ENCODE measurements at regions not wholly inside any gene's neighbourhood (a gene's known extent, or its start where the extent isn't known, plus 50 kb on each side); places are given as distances from the start of the nearest gene placed in this dataset.

GRCh38 chr10:4217187-4217586 lies 432.2 kb upstream of the KLF6 start:
- H3K79me2 ChIP-seq (ENCODE audit: control insufficient read depth, insufficient read depth, low read length): no peaks in the 10 kb centered on the region
- no peak overlapping the region for H3K4me2 ChIP-seq (replicated peaks; ENCODE audit: low read depth, low read length, poor library complexity, severe bottlenecking)
- ChIA-PET POLR2A (no interaction called here), CTCF (no interaction called here)
- no peak overlapping the region for H3K27ac ChIP-seq (ENCODE audit: low read length in 2 of 2)
- WGBS (ENCODE audit: insufficient coverage): 95% methylated on average over 5 of the region's 5 CpGs
- no peak overlapping the region for H2AFZ ChIP-seq (ENCODE audit: insufficient read depth, low read depth, low read length, poor library complexity, severe bottlenecking)
- no peak for DNase-seq
- no peaks in the 10 kb centered on the region for H3K27me3 ChIP-seq (replicated peaks in 1 of 4; ENCODE audit: control extremely low read depth in 1 of 4, control insufficient read depth in 3 of 4, insufficient read depth in 4 of 4, low read length in 3 of 4)
- Mint-ChIP-seq H3K27ac (no peak overlapping the region), H3K4me3 (no peak overlapping the region), H3K4me1 (peaks cover 13% of the 10 kb centered on the region), H3K27me3 (peaks cover 6% of the 10 kb centered on the region), H3K9me3 (ENCODE audit: insufficient read depth) (peaks cover 4% of the 10 kb centered on the region)
- H3K4me3 ChIP-seq (ENCODE audit: control extremely low read depth in 1 of 5, extremely low read depth in 1 of 5, insufficient read depth in 1 of 5, low read depth in 2 of 5, low read length in 4 of 5): no peak overlapping the region
- no peaks in the 10 kb centered on the region for H4K20me1 ChIP-seq (ENCODE audit: control insufficient read depth, insufficient read depth, low read length, poor library complexity, severe bottlenecking)
- intact Hi-C loops (cut with micrococcal nuclease): no loop called here
- TF ChIP-seq CTCF (IDR thresholded peaks at IDR 0.05): no peak
- no peak for TF ChIP-seq EZH2 (IDR thresholded peaks at IDR 0.05; ENCODE audit: borderline replicate concordance, insufficient read depth, low read depth, low read length, poor library complexity, severe bottlenecking)
- no peak overlapping the region for H3K9ac ChIP-seq (ENCODE audit: low read length)
- ATAC-seq (ENCODE audit: low read depth): no peak
- H3K9me3 ChIP-seq (ENCODE audit: control extremely low read depth in 1 of 3, control insufficient read depth in 2 of 3, insufficient read depth in 1 of 3, low read length in 2 of 3): peaks cover 0 to 4% (median 3%) of the 10 kb centered on the region in 3 donors
- no peaks in the 10 kb centered on the region for H3K4me1 ChIP-seq (ENCODE audit: control insufficient read depth in 2 of 2, insufficient read depth in 2 of 2, low read length in 2 of 2)
- H3K36me3 ChIP-seq (replicated peaks in 1 of 2; ENCODE audit: control extremely low read depth in 1 of 2, control insufficient read depth in 1 of 2, extremely low read depth in 1 of 2, insufficient read depth in 2 of 2, low read length in 1 of 2): no peaks in the 10 kb centered on the region

- Mint-ChIP-seq H3K27ac (no peak overlapping the region), H3K4me1 (peaks cover 13% of the 10 kb centered on the region), H3K27me3 (peaks cover 6% of the 10 kb centered on the region), H3K9me3 (ENCODE audit: insufficient read depth) (peaks cover 4% of the 10 kb centered on the region), H3K4me3 (no peak overlapping the region)
- Histone ChIP-seq H3K36me3 (replicated peaks in 1 of 2; ENCODE audit: control extremely low read depth in 1 of 2, control insufficient read depth in 1 of 2, extremely low read depth in 1 of 2, insufficient read depth in 2 of 2, low read length in 1 of 2) (no peaks in the 10 kb centered on the region), H3K9me3 (ENCODE audit: control extremely low read depth in 1 of 3, control insufficient read depth in 2 of 3, insufficient read depth in 1 of 3, low read length in 2 of 3) (peaks cover 0 to 4% (median 3%) of the 10 kb centered on the region in 3 donors), H2AFZ (ENCODE audit: insufficient read depth, low read depth, low read length, poor library complexity, severe bottlenecking) (no peak overlapping the region), H3K4me1 (ENCODE audit: control insufficient read depth in 2 of 2, insufficient read depth in 2 of 2, low read length in 2 of 2) (no peaks in the 10 kb centered on the region), H3K79me2 (ENCODE audit: control insufficient read depth, insufficient read depth, low read length) (no peaks in the 10 kb centered on the region), H4K20me1 (ENCODE audit: control insufficient read depth, insufficient read depth, low read length, poor library complexity, severe bottlenecking) (no peaks in the 10 kb centered on the region), H3K27ac (ENCODE audit: low read length in 2 of 2) (no peak overlapping the region), H3K9ac (ENCODE audit: low read length) (no peak overlapping the region), H3K27me3 (replicated peaks in 1 of 4; ENCODE audit: control extremely low read depth in 1 of 4, control insufficient read depth in 3 of 4, insufficient read depth in 4 of 4, low read length in 3 of 4) (no peaks in the 10 kb centered on the region), H3K4me3 (ENCODE audit: control extremely low read depth in 1 of 5, extremely low read depth in 1 of 5, insufficient read depth in 1 of 5, low read depth in 2 of 5, low read length in 4 of 5) (no peak overlapping the region), H3K4me2 (replicated peaks; ENCODE audit: low read depth, low read length, poor library complexity, severe bottlenecking) (no peak overlapping the region)
- intact Hi-C loops (cut with micrococcal nuclease): no loop called here
- TF ChIP-seq CTCF (IDR thresholded peaks at IDR 0.05) (no peak), EZH2 (IDR thresholded peaks at IDR 0.05; ENCODE audit: borderline replicate concordance, insufficient read depth, low read depth, low read length, poor library complexity, severe bottlenecking) (no peak)
- DNase-seq (no peak), ATAC-seq (ENCODE audit: low read depth) (no peak)
- ChIA-PET POLR2A (no interaction called here), CTCF (no interaction called here)
- WGBS (ENCODE audit: insufficient coverage): 100% methylated on average over 1 of the region's 3 CpGs
These were observed 431.7 kb upstream of the KLF6 start for GRCh38 chr10:4216726-4217125.

Data from B cell (primary cell).